Astrocyte of the spinal cord (primary cell): ENCODE measurements at regions not wholly inside any gene's neighbourhood (a gene's known extent, or its start where the extent isn't known, plus 50 kb on each side); places are given as distances from the start of the nearest gene placed in this dataset.
"Not testable (repeated sequence)": the region's sequence is repeated elsewhere in the genome, so short reads cannot be mapped to it uniquely, and the experiment has no call there.

ENCODE experiments used
- DNase-seq: peaks from one replicate; pipeline ENCODE4 v3.0.0; 2011; ENCODE audit warnings: low read depth, low spot score
- H3K4me3 ChIP-seq: 2 replicates; pipeline ENCODE4 v1.5.1; 2011; ENCODE audit warnings: low read depth, mild to moderate bottlenecking, low read length, moderate library complexity
- in situ Hi-C: cut with HindIII; loops from 2 replicates; pipeline ENCODE4 v1.10.0; 2017; ENCODE audit warnings: low sequenced_read_pairs
- TF ChIP-seq, protein P1 (sequence below): IDR thresholded peaks from 2 replicates; pipeline ENCODE4 v1.5.1; 2012; ENCODE audit warnings: low read depth, mild to moderate bottlenecking, low read length, inconsistent platforms

DNA sequence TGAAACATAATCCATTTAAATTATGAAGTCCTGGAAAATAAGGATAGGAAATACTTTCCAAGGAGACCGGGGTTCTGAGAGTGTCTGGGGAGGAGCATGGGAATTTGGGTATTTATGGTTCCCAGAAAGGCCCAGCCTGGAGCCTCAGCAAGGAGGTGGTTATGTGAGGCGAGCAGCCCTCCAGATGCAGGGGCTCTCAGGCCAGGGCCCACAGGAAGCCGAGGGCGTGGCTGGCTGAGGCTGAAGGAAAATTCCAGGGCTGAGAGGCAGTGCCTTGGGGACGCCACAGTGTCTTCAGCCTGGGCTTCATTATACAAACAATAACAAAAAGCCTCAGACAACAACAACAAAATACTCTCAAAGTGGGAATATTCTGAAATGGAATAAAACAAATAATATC is 86.9 kb upstream of the SERPINE2 start:
- H3K4me3 ChIP-seq, result no peak overlapping the region
- TF ChIP-seq, protein P1, sequence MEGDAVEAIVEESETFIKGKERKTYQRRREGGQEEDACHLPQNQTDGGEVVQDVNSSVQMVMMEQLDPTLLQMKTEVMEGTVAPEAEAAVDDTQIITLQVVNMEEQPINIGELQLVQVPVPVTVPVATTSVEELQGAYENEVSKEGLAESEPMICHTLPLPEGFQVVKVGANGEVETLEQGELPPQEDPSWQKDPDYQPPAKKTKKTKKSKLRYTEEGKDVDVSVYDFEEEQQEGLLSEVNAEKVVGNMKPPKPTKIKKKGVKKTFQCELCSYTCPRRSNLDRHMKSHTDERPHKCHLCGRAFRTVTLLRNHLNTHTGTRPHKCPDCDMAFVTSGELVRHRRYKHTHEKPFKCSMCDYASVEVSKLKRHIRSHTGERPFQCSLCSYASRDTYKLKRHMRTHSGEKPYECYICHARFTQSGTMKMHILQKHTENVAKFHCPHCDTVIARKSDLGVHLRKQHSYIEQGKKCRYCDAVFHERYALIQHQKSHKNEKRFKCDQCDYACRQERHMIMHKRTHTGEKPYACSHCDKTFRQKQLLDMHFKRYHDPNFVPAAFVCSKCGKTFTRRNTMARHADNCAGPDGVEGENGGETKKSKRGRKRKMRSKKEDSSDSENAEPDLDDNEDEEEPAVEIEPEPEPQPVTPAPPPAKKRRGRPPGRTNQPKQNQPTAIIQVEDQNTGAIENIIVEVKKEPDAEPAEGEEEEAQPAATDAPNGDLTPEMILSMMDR, result no peak
- no peak for DNase-seq
- in situ Hi-C loops, result no loop called here

GRCh38 chr2:224122542-224122941 is 83.5 kb upstream of the SERPINE2 start:
- TF ChIP-seq, protein P1, result no peak
- H3K4me3 ChIP-seq, result no peak overlapping the region
- DNase-seq, result no peak
- in situ Hi-C loops, result no loop called here

- in situ Hi-C loops, result no loop called here
- TF ChIP-seq, protein P1, result no peak
- no peak overlapping the region for H3K4me3 ChIP-seq
- DNase-seq, result no peak
Observed at GRCh38 chr2:224121406-224122067, 82.5 kb upstream of the SERPINE2 start.

DNA sequence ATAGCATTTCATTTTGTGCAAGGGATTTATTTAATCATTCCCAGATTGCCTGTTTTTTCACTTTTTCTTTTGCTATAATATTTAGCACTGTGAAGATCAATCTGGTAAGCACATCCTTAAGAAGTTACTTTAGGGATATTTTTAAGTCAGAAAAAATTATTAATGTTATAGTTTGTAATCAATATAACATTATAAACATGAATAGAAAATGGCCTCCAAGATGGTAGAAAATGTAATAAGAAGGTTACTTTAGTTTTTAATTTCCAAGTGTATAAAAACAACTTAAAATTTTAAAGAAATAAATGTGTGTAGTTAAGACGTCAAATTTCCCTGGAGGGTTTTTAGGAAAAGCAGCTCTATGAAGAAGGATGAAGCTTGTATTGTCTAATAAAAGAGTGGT is 81.9 kb upstream of the SERPINE2 start:
- TF ChIP-seq, protein P1, result no peak
- in situ Hi-C loops, result no loop called here
- H3K4me3 ChIP-seq, result no peak overlapping the region
- no peak for DNase-seq

- H3K4me3 ChIP-seq, in situ Hi-C loops, DNase-seq: not testable (repeated sequence)
Observed at GRCh38 chr2:224119846-224120245, 80.8 kb upstream of the SERPINE2 start.

DNA sequence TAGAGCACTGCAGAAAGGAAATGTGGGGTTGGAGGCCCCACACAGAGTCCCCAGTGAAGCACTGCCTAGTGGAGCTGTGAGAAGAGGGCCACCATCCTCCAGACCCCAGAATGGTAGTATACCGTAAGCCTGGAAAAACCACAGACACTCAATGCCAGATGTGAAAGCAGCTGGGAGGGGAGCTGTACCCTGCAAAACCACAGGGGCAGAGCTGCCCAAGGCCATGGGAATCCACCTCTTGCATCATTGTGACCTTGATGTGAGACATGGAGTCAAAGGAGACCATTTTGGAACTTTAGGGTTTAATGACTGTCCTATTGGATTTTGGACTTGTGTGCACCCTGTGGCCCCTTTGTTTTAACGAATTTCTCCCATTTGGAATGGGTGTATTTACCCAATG is 75.3 kb upstream of the SERPINE2 start:
- TF ChIP-seq, protein P1, result no peak
- H3K4me3 ChIP-seq, result no peak overlapping the region
- DNase-seq, result no peak
- in situ Hi-C loops, result no loop called here

DNA sequence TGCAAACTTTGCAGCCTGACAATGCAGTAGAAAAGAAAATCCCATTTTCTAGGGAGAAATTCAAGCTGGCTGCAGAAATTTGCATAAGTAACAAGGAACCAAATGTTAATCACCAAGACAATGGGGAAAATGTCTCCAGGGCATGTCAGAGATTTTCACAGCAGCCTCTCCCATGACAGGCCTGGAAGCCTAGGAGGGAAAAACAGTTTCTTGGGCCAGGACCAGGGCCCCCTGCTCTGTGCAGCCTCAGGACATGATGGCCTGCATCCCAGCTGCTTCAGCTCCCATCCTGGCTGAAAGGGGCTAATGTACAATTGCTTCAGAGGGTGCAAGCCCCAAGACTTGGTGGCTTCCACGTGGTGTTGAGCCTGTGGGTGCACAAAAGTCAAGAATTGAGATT is 74.8 kb upstream of the SERPINE2 start:
- in situ Hi-C loops, DNase-seq: not testable (repeated sequence)

DNA sequence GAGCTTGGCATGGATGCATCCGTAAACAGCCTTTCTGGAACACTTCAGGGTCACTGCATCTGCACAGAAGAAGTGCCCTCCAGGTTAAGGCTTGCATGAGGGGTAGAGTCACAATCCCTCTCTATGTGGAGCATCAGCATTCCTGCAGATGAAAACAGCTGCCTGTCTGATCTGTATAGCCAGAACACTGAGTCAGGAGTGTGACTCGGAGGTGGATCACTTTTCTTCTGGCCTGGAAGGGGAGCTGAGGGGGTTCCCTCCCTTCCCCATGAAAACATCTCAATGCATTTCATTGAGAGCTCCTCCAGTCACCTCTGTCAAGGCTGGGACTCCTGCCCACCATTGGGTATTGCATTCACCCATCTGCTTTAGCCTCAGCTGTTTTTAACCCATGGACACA is 72.5 kb upstream of the SERPINE2 start:
- TF ChIP-seq, protein P1, result no peak
- H3K4me3 ChIP-seq, result no peak overlapping the region
- in situ Hi-C loops, result no loop called here
- DNase-seq, result peak; percentile 17

More for the DNA sequence above, 74.8 kb upstream of the SERPINE2 start:
- not testable (repeated sequence) for H3K4me3 ChIP-seq
